Aorta (tissue), 5 donors: ENCODE measurements at regions not wholly inside any gene's neighbourhood (a gene's known extent, or its start where the extent isn't known, plus 50 kb on each side); places are given as distances from the start of the nearest gene placed in this dataset.

Experiments
- ATAC-seq: fragments of 200-7000 bp; cut with Tn5 transposase; one replicate; pipeline ENCODE4 v1.9.1; 2022; ENCODE audit warnings: moderate library complexity; ENCODE audit not compliant: low FRiP score
- DNase-seq, 2 donors: peaks; one replicate each; pipeline ENCODE4 v3.0.0-alpha.2; 2020
- H3K27ac ChIP-seq, 2 donors: one replicate each; pipeline ENCODE4 v1.5.1; 2013; ENCODE audit warnings: low read length in 2 of 2, mild to moderate bottlenecking in 2 of 2, moderate library complexity in 2 of 2, control low read depth in 1 of 2, inconsistent platforms in 1 of 2, low read depth in 1 of 2
- H3K27me3 ChIP-seq, 2 donors: one replicate each; pipeline ENCODE4 v1.6.1; 2013; ENCODE audit warnings: control low read depth in 1 of 2, low read length in 1 of 2, mild to moderate bottlenecking in 1 of 2, moderate library complexity in 1 of 2; ENCODE audit not compliant: insufficient read depth in 2 of 2, control insufficient read depth in 1 of 2
- H3K36me3 ChIP-seq, 2 donors: one replicate each; pipeline ENCODE4 v1.6.1; 2013; ENCODE audit warnings: control low read depth in 1 of 2, low read length in 1 of 2, mild to moderate bottlenecking in 1 of 2; ENCODE audit not compliant: insufficient read depth in 2 of 2, control insufficient read depth in 1 of 2
- H3K4me1 ChIP-seq, 2 donors: one replicate each; pipeline ENCODE4 v1.6.1; 2013; ENCODE audit warnings: low read length in 2 of 2, control low read depth in 1 of 2, mild to moderate bottlenecking in 1 of 2, moderate library complexity in 1 of 2; ENCODE audit not compliant: insufficient read depth in 2 of 2, control insufficient read depth in 1 of 2
- H3K4me3 ChIP-seq, 2 donors: one replicate each; pipeline ENCODE4 v1.5.1; 2013; ENCODE audit warnings: low read length in 2 of 2, control low read depth in 1 of 2, mild to moderate bottlenecking in 1 of 2
- H3K9me3 ChIP-seq: one replicate; pipeline ENCODE4 v1.6.1; 2013; ENCODE audit warnings: mild to moderate bottlenecking, low read length; ENCODE audit not compliant: control insufficient read depth
- whole genome bisulfite sequencing, 2 donors: extraction: QIAGEN DNeasy Blood & Tissue Kit; methylation state at CpG; one replicate each; pipeline ENCODE4 v1.1.7; 2013; 5-methylcytosine and 5-hydroxymethylcytosine counted together
- intact Hi-C, 2 donors: fragments of 100-400 bp; cut with DNase I; formaldehyde crosslinking; loops; one replicate each; pipeline versions ENCODE4 v1.14.2 to v1.15.0; 2022
- donor health status: healthy with polysubstance abuse.
- donor health status: Bipolar disorder and iron deficiency.
- donor health status: DM: no; HTN: no; CAD: no.
- donor health status: DM: no; HTN: no; CAD: no.
- donor health status: DM: yes; HTN: yes; CAD: no.

DNA sequence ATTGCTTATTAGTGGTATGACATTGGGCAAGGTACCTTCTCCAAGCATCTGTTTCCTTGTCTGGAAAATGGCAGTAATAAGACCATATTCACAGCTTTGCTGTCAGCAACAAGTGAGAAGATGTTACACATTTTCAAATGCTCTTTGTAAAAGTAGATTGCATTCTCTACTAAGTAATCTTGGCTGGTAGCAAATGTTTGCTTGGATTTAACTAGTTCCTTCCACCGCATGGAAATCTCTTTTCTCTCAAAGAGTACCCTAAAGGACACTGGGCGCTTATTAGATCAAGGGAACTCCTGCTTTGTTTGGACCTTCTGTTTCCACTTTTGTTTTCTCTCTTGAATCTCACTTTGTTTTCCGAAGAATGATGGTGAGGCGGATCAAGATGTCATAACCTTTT is 185.2 kb upstream of the BMPER start:
- Histone ChIP-seq H3K27me3 (no peaks in the 10 kb centered on the region), H3K4me3 (no peak overlapping the region), H3K9me3 (no peaks in the 10 kb centered on the region), H3K27ac (no peak overlapping the region), H3K36me3 (no peaks in the 10 kb centered on the region), H3K4me1 (no peaks in the 10 kb centered on the region)
- 98 to 99% methylated on average over 4 of the region's 4 CpGs for WGBS, 2 donors
- ATAC-seq (no peak), DNase-seq (no peak)
- intact Hi-C loops = no loop called here

DNA sequence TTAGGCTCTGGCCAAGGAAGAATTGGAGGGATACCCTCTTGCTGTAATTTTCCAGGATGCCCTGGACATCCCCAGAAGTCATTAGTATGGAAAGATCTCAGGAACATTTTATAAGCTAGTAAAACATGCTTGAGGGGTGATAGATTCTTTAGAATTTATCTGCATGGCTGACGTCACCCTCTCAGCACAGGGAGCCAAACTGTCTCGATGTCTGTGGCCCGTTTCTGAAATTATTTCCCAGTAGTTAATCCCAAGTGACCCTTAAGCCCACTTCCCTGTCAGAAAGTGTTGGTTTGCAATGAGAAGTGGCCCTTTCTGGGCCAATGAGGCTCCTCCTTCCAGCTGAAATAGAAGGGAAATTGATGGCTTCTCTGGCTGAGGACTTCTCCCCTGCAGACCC is 184.5 kb upstream of the BMPER start:
- Histone ChIP-seq H3K9me3 (no peaks in the 10 kb centered on the region), H3K4me1 (no peaks in the 10 kb centered on the region), H3K36me3 (no peaks in the 10 kb centered on the region), H3K27me3 (no peaks in the 10 kb centered on the region), H3K4me3 (no peak overlapping the region), H3K27ac (no peak overlapping the region)
- no peak for DNase-seq
- intact Hi-C loops = no loop called here
- ATAC-seq = no peak
- WGBS, 2 donors = 68 to 75% methylated on average over 3 of the region's 3 CpGs

DNA sequence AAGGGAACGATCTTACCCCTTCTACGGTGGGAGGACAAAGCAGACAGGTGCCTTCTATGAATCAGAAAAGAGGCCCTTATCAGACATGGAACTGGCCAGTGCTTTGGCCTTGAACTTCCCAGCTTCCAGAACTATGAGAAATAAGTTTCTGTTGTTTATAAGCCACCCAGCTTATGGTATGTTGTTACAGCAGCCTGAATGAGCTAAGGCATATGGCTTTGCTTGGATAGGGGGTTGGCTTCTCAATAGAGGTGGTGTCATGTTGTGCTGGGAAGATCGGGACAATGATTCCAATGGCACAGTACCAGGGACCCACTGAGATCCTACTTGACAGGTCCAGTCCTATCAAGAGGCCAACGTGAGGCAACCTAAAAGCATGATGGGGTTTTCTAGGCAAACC is 183.4 kb upstream of the BMPER start:
- no peaks in the 10 kb centered on the region for H3K36me3 ChIP-seq
- H3K4me3 ChIP-seq = no peak overlapping the region
- no peaks in the 10 kb centered on the region for H3K4me1 ChIP-seq
- H3K27me3 ChIP-seq = no peaks in the 10 kb centered on the region
- ATAC-seq (no peak), DNase-seq (no peak)
- intact Hi-C loops = no loop called here
- H3K27ac ChIP-seq = no peak overlapping the region
- 89 to 92% methylated on average over 4 of the region's 4 CpGs for WGBS, 2 donors
- no peaks in the 10 kb centered on the region for H3K9me3 ChIP-seq

- Histone ChIP-seq H3K9me3 (no peaks in the 10 kb centered on the region), H3K36me3 (no peaks in the 10 kb centered on the region), H3K27me3 (no peaks in the 10 kb centered on the region), H3K4me1 (no peaks in the 10 kb centered on the region), H3K4me3 (no peak overlapping the region), H3K27ac (no peak overlapping the region)
- DNase-seq (peak; percentile 58 to 76), ATAC-seq (no peak)
- 50 to 59% methylated on average over 15 of the region's 15 CpGs for WGBS, 2 donors
- intact Hi-C loops = no loop called here
Measured at GRCh38 chr7:33722383-33723101, 182.8 kb upstream of the BMPER start.

GRCh38 chr7:33724201-33724600 is 181.1 kb upstream of the BMPER start:
- ATAC-seq (no peak), DNase-seq (no peak)
- no peak overlapping the region for H3K27ac ChIP-seq
- H3K36me3 ChIP-seq = no peaks in the 10 kb centered on the region
- 96 to 100% methylated on average over 3 of the region's 3 CpGs for WGBS, 2 donors
- H3K4me1 ChIP-seq = no peaks in the 10 kb centered on the region
- H3K27me3 ChIP-seq = no peaks in the 10 kb centered on the region
- H3K4me3 ChIP-seq = no peak overlapping the region
- intact Hi-C loops = no loop called here
- no peaks in the 10 kb centered on the region for H3K9me3 ChIP-seq

DNA sequence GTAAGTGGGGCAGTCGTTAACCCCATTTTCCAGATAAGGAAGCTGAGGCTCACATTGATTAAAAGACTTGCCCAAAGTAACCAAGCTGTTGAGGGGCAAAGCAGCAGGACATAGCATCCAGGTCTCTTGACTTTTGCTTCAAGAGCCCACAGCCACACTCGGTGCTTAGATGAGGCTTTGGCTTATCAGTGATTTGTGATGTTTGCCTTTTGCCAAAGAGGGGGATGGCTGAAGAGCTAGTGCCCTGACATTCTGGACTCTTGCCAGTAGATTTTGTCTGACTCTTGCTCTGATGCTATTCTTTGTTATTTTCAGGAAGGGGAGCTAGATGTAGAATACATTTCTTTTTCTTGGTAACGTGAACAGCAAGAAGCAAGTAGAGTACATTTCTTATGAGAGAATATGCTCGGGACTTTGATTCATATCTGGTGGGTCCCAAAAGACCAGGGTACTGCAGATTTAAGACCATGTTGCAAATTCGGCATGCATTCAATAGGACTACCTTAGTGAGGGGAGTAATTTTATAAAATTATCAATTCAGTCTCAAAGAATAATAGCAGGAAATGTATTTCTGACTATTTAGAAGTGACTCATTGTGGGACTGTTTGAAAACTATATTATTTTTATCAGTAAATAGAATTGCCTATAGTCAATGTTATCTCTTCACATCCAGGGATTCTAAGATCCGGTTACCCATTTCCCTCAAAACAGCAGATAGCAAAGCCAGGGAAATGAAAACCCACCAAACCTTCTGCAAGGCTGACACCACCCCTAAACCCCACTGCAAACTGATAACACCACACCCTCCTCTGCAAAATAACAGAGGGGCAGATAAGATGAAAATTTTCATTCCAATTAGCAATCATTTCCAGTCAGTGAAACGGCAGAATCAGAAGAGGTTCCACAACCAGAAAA is 180.0 kb upstream of the BMPER start:
- WGBS, 2 donors = 84 to 85% methylated on average over 7 of the region's 7 CpGs
- ATAC-seq = no peak
- H3K9me3 ChIP-seq = no peaks in the 10 kb centered on the region
- H3K4me1 ChIP-seq = no peaks in the 10 kb centered on the region
- no peaks in the 10 kb centered on the region for H3K27me3 ChIP-seq
- no peak overlapping the region for H3K27ac ChIP-seq
- no peaks in the 10 kb centered on the region for H3K36me3 ChIP-seq
- intact Hi-C loops = no loop called here
- H3K4me3 ChIP-seq = no peak overlapping the region
- DNase-seq = no peak

- ATAC-seq = no peak
- no peaks in the 10 kb centered on the region for H3K4me1 ChIP-seq
- whole genome bisulfite sequencing, 2 donors = 94 to 95% methylated on average over 5 of the region's 5 CpGs
Measured at GRCh38 chr7:33726582-33726981, 178.8 kb upstream of the BMPER start.

GRCh38 chr7:33727315-33727714 is 178.0 kb upstream of the BMPER start:
- no peak overlapping the region for H3K27ac ChIP-seq
- no peaks in the 10 kb centered on the region for H3K27me3 ChIP-seq
- H3K4me1 ChIP-seq = no peaks in the 10 kb centered on the region
- ATAC-seq (no peak), DNase-seq (no peak)
- WGBS, 2 donors = 88 to 92% methylated on average over 11 of the region's 11 CpGs
- H3K36me3 ChIP-seq = no peaks in the 10 kb centered on the region
- intact Hi-C loops = no loop called here
- no peaks in the 10 kb centered on the region for H3K9me3 ChIP-seq
- H3K4me3 ChIP-seq = no peak overlapping the region

More at GRCh38 chr7:33726582-33726981, 178.8 kb upstream of the BMPER start:
- intact Hi-C loops = no loop called here
- Histone ChIP-seq H3K9me3 (no peaks in the 10 kb centered on the region), H3K27ac (no peak overlapping the region), H3K27me3 (no peaks in the 10 kb centered on the region), H3K36me3 (no peaks in the 10 kb centered on the region), H3K4me3 (no peak overlapping the region)
- no peak for DNase-seq
